ENCODE measurements at regions not wholly inside any gene's neighbourhood (a gene's known extent, or its start where the extent isn't known, plus 50 kb on each side); places are given as distances from the start of the nearest gene placed in this dataset.

DNA sequence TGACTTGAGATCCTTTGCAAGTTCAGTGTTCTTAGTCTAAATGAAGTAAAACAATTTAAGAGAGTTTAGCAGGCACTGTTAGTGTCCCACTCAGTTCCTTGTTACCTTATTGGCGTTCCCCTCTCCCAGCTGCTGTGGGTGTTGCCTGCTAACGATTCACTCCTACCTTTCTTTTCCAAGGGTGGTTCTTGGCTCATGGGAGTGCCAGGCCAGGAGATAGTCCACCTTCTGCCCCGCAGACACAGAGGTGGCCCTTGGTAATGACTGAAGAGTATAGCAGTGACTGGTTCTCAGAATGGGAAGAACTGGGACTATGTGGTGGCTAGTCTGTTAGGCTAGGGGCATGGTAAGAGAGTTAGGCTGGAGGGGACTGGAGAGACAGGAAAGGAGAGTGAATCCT is 240.4 kb downstream of the EDEM1 start:
- H4K20me1 ChIP-seq (replicated peaks; ENCODE audit: control insufficient read depth, extremely low read depth, insufficient read depth, low read length): no peaks in the 10 kb centered on the region
- BruUV-seq (replicated peaks): no TSS peak
- no peak overlapping the region for H3K27ac ChIP-seq (ENCODE audit: insufficient read depth, low read depth, low read length)
- FAIRE-seq (no peak), DNase-seq (ENCODE audit: low read depth, low spot score) (no peak)
- no peak overlapping the region for H3K9ac ChIP-seq (replicated peaks; ENCODE audit: extremely low read depth, insufficient read depth, low read length)
- H3K27me3 ChIP-seq (ENCODE audit: control insufficient read depth in 2 of 2, insufficient read depth in 2 of 2, low read length in 2 of 2): no peaks in the 10 kb centered on the region
- H3K4me2 ChIP-seq (ENCODE audit: insufficient read depth, low read length): no peak overlapping the region
- H3K9me1 ChIP-seq (replicated peaks; ENCODE audit: control insufficient read depth, extremely low read depth, insufficient read depth, low read length): no peaks in the 10 kb centered on the region
- H3K9me3 ChIP-seq (replicated peaks; ENCODE audit: control insufficient read depth, insufficient read depth, low read length): no peaks in the 10 kb centered on the region
- no peaks in the 10 kb centered on the region for H3K36me3 ChIP-seq (ENCODE audit: control insufficient read depth in 2 of 2, extremely low read depth in 1 of 2, insufficient read depth in 2 of 2, low read length in 2 of 2)
- H3K4me3 ChIP-seq (replicated peaks in 1 of 3; ENCODE audit: insufficient read depth in 1 of 3, low read depth in 1 of 3, low read length in 3 of 3): no peak overlapping the region
- no peaks in the 10 kb centered on the region for H3K79me2 ChIP-seq (ENCODE audit: control insufficient read depth, insufficient read depth, low read length)
- intact Hi-C loops (cut with micrococcal nuclease) (loop anchor here (2.0 kb wide), 1 partner anchor 1717 kb away; no protein-coding TSS in a partner anchor), dilution Hi-C loops (cut with MboI; ENCODE audit: extremely low pct_ligation_motif_present, low sequenced_read_pairs) (no loop called here)
- H2AFZ ChIP-seq (ENCODE audit: low read depth, low read length): no peak overlapping the region
- ChIA-PET CTCF (no interaction called here), POLR2A (no interaction called here)
- TF ChIP-seq MYC (IDR thresholded peaks at IDR 0.05; ENCODE audit: low read depth, low read length) (no peak), GATA2 (IDR thresholded peaks at IDR 0.05; ENCODE audit: insufficient read depth, insufficient read length, low read depth, low read length) (no peak), JUN (IDR thresholded peaks at IDR 0.05; ENCODE audit: borderline replicate concordance, insufficient read depth, insufficient read length, low read depth) (no peak), FOS (IDR thresholded peaks at IDR 0.05; ENCODE audit: borderline replicate concordance, insufficient read depth, low read length) (no peak), EZH2 (IDR thresholded peaks at IDR 0.05; ENCODE audit: borderline replicate concordance, low read depth, low read length, severe bottlenecking) (no peak), POLR2A (IDR thresholded peaks at IDR 0.05; ENCODE audit: low read depth, low read length) (no peak)
- H3K4me1 ChIP-seq (ENCODE audit: control insufficient read depth, extremely low read depth, insufficient read depth, low read length): no peaks in the 10 kb centered on the region

DNA sequence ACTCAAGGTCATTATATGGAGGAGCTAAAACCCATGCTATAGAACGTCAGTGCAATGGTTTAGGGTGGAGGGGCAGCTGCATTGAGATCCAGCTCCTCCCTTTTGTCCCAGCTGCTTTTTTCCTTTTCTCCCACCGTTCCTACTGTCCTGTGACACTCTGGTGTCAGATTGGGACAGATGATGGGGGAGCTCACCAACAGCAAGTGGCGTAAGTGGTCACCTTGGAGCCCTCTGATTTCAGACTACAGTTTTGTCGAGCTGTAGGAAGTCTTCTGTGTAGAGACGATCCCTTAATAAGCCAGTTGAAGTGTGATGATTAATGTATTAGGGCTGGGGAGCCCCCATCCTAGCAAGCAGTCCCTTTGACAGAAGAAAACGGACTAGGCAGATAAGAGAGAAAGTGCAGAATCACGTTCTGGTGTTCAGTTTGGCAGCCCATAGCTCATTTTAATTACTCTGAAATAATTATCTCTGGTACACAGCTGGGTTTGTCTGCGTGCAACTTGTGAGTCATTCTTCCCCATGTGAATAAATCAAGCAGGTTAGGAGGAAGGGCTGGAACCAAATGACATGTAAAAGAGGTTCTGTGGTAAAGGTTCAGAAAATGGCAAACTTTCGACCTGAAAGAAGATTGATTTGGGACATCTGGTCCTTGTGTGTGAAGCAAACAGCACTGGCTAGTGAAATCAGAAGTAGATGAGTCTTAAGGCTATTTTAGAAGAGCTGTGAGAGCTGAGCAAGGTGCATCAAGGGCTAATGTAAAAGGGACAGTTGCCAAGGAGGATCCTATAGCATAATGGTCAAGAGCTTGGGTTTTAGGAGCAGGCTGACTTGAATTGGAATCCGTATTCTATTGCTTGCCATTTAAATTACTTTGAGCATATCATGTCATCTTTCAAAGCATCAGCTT is 241.4 kb downstream of the EDEM1 start:
- BruUV-seq (replicated peaks): no TSS peak
- Histone ChIP-seq H2AFZ (ENCODE audit: low read depth, low read length) (no peak overlapping the region), H3K9me1 (replicated peaks; ENCODE audit: control insufficient read depth, extremely low read depth, insufficient read depth, low read length) (no peaks in the 10 kb centered on the region), H3K79me2 (ENCODE audit: control insufficient read depth, insufficient read depth, low read length) (no peaks in the 10 kb centered on the region), H4K20me1 (replicated peaks; ENCODE audit: control insufficient read depth, extremely low read depth, insufficient read depth, low read length) (no peaks in the 10 kb centered on the region), H3K4me2 (ENCODE audit: insufficient read depth, low read length) (no peak overlapping the region), H3K27me3 (ENCODE audit: control insufficient read depth in 2 of 2, insufficient read depth in 2 of 2, low read length in 2 of 2) (no peaks in the 10 kb centered on the region), H3K36me3 (ENCODE audit: control insufficient read depth in 2 of 2, extremely low read depth in 1 of 2, insufficient read depth in 2 of 2, low read length in 2 of 2) (no peaks in the 10 kb centered on the region), H3K4me3 (replicated peaks in 1 of 3; ENCODE audit: insufficient read depth in 1 of 3, low read depth in 1 of 3, low read length in 3 of 3) (no peak overlapping the region), H3K4me1 (ENCODE audit: control insufficient read depth, extremely low read depth, insufficient read depth, low read length) (no peaks in the 10 kb centered on the region), H3K9ac (replicated peaks; ENCODE audit: extremely low read depth, insufficient read depth, low read length) (no peak overlapping the region), H3K27ac (ENCODE audit: insufficient read depth, low read depth, low read length) (no peak overlapping the region), H3K9me3 (replicated peaks; ENCODE audit: control insufficient read depth, insufficient read depth, low read length) (no peaks in the 10 kb centered on the region)
- ChIA-PET CTCF (no interaction called here), POLR2A (no interaction called here)
- DNase-seq (ENCODE audit: low read depth, low spot score) (no peak), FAIRE-seq (no peak)
- dilution Hi-C loops (cut with MboI; ENCODE audit: extremely low pct_ligation_motif_present, low sequenced_read_pairs) (no loop called here), intact Hi-C loops (cut with micrococcal nuclease) (no loop called here)
- TF ChIP-seq FOS (IDR thresholded peaks at IDR 0.05; ENCODE audit: borderline replicate concordance, insufficient read depth, low read length) (no peak), POLR2A (IDR thresholded peaks at IDR 0.05; ENCODE audit: low read depth, low read length) (no peak), MYC (IDR thresholded peaks at IDR 0.05; ENCODE audit: low read depth, low read length) (no peak), JUN (IDR thresholded peaks at IDR 0.05; ENCODE audit: borderline replicate concordance, insufficient read depth, insufficient read length, low read depth) (no peak), GATA2 (IDR thresholded peaks at IDR 0.05; ENCODE audit: insufficient read depth, insufficient read length, low read depth, low read length) (no peak), EZH2 (IDR thresholded peaks at IDR 0.05; ENCODE audit: borderline replicate concordance, low read depth, low read length, severe bottlenecking) (no peak), POLR2AphosphoS5 (IDR thresholded peaks at IDR 0.05; ENCODE audit: insufficient read depth, low read depth, low read length) (no peak)
- TF ChIP-seq, protein P1, sequence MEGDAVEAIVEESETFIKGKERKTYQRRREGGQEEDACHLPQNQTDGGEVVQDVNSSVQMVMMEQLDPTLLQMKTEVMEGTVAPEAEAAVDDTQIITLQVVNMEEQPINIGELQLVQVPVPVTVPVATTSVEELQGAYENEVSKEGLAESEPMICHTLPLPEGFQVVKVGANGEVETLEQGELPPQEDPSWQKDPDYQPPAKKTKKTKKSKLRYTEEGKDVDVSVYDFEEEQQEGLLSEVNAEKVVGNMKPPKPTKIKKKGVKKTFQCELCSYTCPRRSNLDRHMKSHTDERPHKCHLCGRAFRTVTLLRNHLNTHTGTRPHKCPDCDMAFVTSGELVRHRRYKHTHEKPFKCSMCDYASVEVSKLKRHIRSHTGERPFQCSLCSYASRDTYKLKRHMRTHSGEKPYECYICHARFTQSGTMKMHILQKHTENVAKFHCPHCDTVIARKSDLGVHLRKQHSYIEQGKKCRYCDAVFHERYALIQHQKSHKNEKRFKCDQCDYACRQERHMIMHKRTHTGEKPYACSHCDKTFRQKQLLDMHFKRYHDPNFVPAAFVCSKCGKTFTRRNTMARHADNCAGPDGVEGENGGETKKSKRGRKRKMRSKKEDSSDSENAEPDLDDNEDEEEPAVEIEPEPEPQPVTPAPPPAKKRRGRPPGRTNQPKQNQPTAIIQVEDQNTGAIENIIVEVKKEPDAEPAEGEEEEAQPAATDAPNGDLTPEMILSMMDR (IDR thresholded peaks at IDR 0.05; ENCODE audit: extremely low read depth in 1 of 2, insufficient read depth in 1 of 2, low read depth in 1 of 2, low read length in 2 of 2): no peak
- TF ChIP-seq, protein P2, sequence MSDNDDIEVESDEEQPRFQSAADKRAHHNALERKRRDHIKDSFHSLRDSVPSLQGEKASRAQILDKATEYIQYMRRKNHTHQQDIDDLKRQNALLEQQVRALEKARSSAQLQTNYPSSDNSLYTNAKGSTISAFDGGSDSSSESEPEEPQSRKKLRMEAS (IDR thresholded peaks at IDR 0.05; ENCODE audit: insufficient read depth, insufficient read length): no peak

Measured in endothelial cell of umbilical vein (primary cell).